Mesenchymal stem cell (in vitro differentiated cells and primary cell): ENCODE measurements at regions not wholly inside any gene's neighbourhood (a gene's known extent, or its start where the extent isn't known, plus 50 kb on each side); places are given as distances from the start of the nearest gene placed in this dataset.

Experiments
- DNase-seq: peaks from one replicate; pipeline ENCODE4 v3.0.0-alpha.2; 2013
- H2AFZ ChIP-seq: one replicate; pipeline ENCODE4 v1.6.1; 2013; ENCODE audit warnings: low read depth, mild to moderate bottlenecking, control low read depth, inconsistent platforms, low read length, moderate library complexity
- H2AK5ac ChIP-seq: 2 replicates; pipeline ENCODE4 v1.6.1; 2013; ENCODE audit warnings: low read length, moderate library complexity, mild to moderate bottlenecking, inconsistent platforms; ENCODE audit not compliant: severe bottlenecking
- H2BK120ac ChIP-seq: one replicate; pipeline ENCODE4 v1.6.1; 2013; ENCODE audit warnings: low read depth, mild to moderate bottlenecking, inconsistent platforms, low read length, moderate library complexity
- H2BK12ac ChIP-seq, 2 experiments: one replicate each; pipeline ENCODE4 v1.6.1; 2013; ENCODE audit warnings: inconsistent platforms in 2 of 2, low read length in 2 of 2, mild to moderate bottlenecking in 2 of 2, moderate library complexity in 2 of 2, control low read depth in 1 of 2
- H2BK15ac ChIP-seq: one replicate; pipeline ENCODE4 v1.6.1; 2013; ENCODE audit warnings: mild to moderate bottlenecking, low read depth, inconsistent platforms; ENCODE audit not compliant: poor library complexity, severe bottlenecking
- H2BK5ac ChIP-seq: 2 replicates; pipeline ENCODE4 v1.6.1; 2013; ENCODE audit warnings: low read depth, mild to moderate bottlenecking, low read length, control low read depth, inconsistent platforms; ENCODE audit not compliant: poor library complexity, severe bottlenecking
- H3K14ac ChIP-seq, 2 experiments: one replicate each; pipeline ENCODE4 v1.6.1; 2013; ENCODE audit warnings: inconsistent platforms in 2 of 2, low read length in 2 of 2, control low read depth in 1 of 2, mild to moderate bottlenecking in 1 of 2, moderate library complexity in 1 of 2
- H3K18ac ChIP-seq, 2 experiments: one replicate each; pipeline ENCODE4 v1.6.1; 2013; ENCODE audit warnings: inconsistent platforms in 2 of 2, low read length in 2 of 2, control low read depth in 1 of 2, low read depth in 1 of 2, mild to moderate bottlenecking in 1 of 2
- H3K23ac ChIP-seq, 2 experiments: one replicate each; pipeline ENCODE4 v1.6.1; 2013; ENCODE audit warnings: inconsistent platforms in 2 of 2, low read length in 2 of 2, mild to moderate bottlenecking in 2 of 2, moderate library complexity in 2 of 2, control low read depth in 1 of 2
- H3K27ac ChIP-seq: 2 replicates; pipeline ENCODE4 v1.5.1; 2013; ENCODE audit warnings: mild to moderate bottlenecking, moderate library complexity, low read length, control low read depth, inconsistent platforms; ENCODE audit not compliant: poor library complexity, severe bottlenecking
- H3K27me3 ChIP-seq, 2 experiments: 2 replicates each; pipeline versions ENCODE4 v1.6.1 to v1.7.0; 2013; ENCODE audit warnings: low read length in 2 of 2, mild to moderate bottlenecking in 2 of 2, moderate library complexity in 2 of 2, control low read depth in 1 of 2, inconsistent platforms in 1 of 2; ENCODE audit not compliant: control insufficient read depth in 1 of 2, insufficient read depth in 1 of 2
- H3K36me3 ChIP-seq, 2 experiments: 2 replicates each; pipeline versions ENCODE4 v1.6.1 to v1.7.0; 2013; ENCODE audit warnings: low read length in 2 of 2, control low read depth in 1 of 2, inconsistent platforms in 1 of 2, low read depth in 1 of 2, mild to moderate bottlenecking in 1 of 2; ENCODE audit not compliant: insufficient read depth in 2 of 2, control insufficient read depth in 1 of 2
- H3K4ac ChIP-seq, 2 experiments: one replicate each; pipeline ENCODE4 v1.6.1; 2013; ENCODE audit warnings: inconsistent platforms in 2 of 2, low read length in 2 of 2, mild to moderate bottlenecking in 2 of 2, moderate library complexity in 2 of 2, control low read depth in 1 of 2, low read depth in 1 of 2
- H3K4me1 ChIP-seq: 2 replicates; pipeline ENCODE4 v1.6.1; 2013; ENCODE audit warnings: low read depth, low read length, control low read depth; ENCODE audit not compliant: control insufficient read depth, insufficient read depth
- H3K4me2 ChIP-seq: 2 replicates; pipeline ENCODE4 v1.6.1; 2013; ENCODE audit warnings: low read length, mild to moderate bottlenecking, inconsistent platforms; ENCODE audit not compliant: poor library complexity, severe bottlenecking
- H3K4me3 ChIP-seq, 2 experiments: 2 replicates each; pipeline versions ENCODE4 v1.5.1 to v1.7.0; 2013; ENCODE audit warnings: low read length in 2 of 2, mild to moderate bottlenecking in 2 of 2, control low read depth in 1 of 2, low read depth in 1 of 2; ENCODE audit not compliant: insufficient read depth in 1 of 2
- H3K79me1 ChIP-seq: replicated peaks from 2 replicates; pipeline ENCODE4 v1.6.1; 2013; ENCODE audit warnings: mild to moderate bottlenecking, control low read depth, low read length, inconsistent platforms; ENCODE audit not compliant: poor library complexity, severe bottlenecking
- H3K9ac ChIP-seq: 2 replicates; pipeline ENCODE4 v1.7.0; 2013; ENCODE audit warnings: mild to moderate bottlenecking, low read length, moderate library complexity
- H3K9me3 ChIP-seq: 2 replicates; pipeline ENCODE4 v1.7.0; 2013; ENCODE audit warnings: mild to moderate bottlenecking, low read length; ENCODE audit not compliant: control insufficient read depth
- H4K8ac ChIP-seq: one replicate; pipeline ENCODE4 v1.6.1; 2013; ENCODE audit warnings: inconsistent platforms, mild to moderate bottlenecking, low read length, moderate library complexity
- H4K91ac ChIP-seq: one replicate; pipeline ENCODE4 v1.6.1; 2013; ENCODE audit warnings: mild to moderate bottlenecking, low read length, inconsistent platforms
- WGBS: methylation state at CpG from one replicate; pipeline ENCODE4 v1.1.7; 2013; ENCODE audit warnings: mixed read lengths; 5-methylcytosine and 5-hydroxymethylcytosine counted together

DNA sequence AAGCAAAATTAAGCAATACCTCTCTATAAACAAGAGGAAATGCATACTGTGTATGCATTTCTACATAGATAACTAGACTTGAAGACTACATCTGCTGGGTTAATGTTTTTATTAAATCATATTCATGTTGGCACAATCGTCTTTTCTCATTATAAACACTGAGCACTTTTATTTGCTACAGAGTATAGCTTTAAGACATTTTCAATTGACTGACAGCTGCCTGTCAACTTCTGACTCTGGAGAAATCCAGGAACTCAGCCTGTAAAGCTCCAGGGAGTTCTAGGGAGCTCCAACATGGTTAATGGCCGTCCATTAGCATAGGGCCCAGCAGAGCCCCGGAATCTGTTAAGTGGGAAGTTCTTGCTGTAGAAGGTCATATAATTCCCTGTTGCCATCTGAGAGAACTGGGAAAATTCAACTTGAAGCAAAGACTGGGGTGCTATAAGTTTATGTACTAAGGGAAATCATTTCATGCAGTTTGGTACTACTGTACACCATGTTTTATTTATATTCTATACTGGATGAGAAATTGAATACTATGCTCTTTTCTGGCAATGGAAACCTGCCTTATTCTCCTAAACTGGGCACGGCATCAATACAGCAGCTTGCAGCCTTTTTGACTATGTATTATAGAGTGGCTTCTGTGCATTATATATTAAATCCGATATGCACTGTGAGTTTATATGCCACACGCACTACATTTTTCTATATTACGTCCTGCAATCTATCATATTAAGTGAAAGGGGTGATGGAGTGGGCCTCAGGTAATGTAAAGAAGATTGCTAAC lies 243.5 kb upstream of the ZNF521 start:
- Histone ChIP-seq H2AFZ (no peak overlapping the region), H3K4me3 (no peak overlapping the region), H3K4me1 (no peaks in the 10 kb centered on the region), H2AK5ac (no peak overlapping the region), H2BK15ac (no peak overlapping the region), H3K27me3 (peaks cover 0 to 8% of the 10 kb centered on the region in 2 experiments), H3K4me2 (no peak overlapping the region), H3K79me1 (no peaks in the 10 kb centered on the region), H2BK120ac (no peak overlapping the region), H4K8ac (no peak overlapping the region), H3K27ac (no peak overlapping the region), H2BK12ac (no peak overlapping the region), H3K18ac (no peak overlapping the region), H3K23ac (no peak overlapping the region), H3K14ac (no peak overlapping the region), H3K4ac (no peak overlapping the region), H3K9me3 (peaks cover 6% of the 10 kb centered on the region), H2BK5ac (no peak overlapping the region), H4K91ac (no peak overlapping the region), H3K36me3 (no peaks in the 10 kb centered on the region), H3K9ac (no peak overlapping the region)
- 92% methylated on average over 4 of the region's 7 CpGs for WGBS
- DNase-seq = no peak

DNA sequence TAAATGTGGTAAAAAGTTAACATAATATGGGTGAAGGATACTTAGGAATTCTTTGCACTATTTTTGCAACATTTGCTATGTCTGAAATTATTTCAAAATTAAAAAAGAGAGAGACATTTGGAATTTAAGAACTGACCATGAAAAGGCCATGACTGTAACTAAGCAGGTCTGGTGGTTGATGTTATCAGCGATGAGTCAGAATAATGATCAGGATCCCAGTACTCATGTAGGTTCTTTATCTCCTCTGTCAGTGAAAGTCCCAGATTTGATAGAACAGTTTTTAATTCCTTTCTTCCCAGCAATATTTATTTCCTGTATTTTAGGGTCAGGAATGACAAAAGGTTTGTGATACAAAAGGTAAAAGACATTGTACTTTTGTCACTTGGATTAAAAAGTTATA lies 242.4 kb upstream of the ZNF521 start:
- H3K27me3 ChIP-seq = peaks cover 0 to 4% of the 10 kb centered on the region in 2 experiments
- H3K79me1 ChIP-seq = no peaks in the 10 kb centered on the region
- peaks cover 17% of the 10 kb centered on the region for H3K9me3 ChIP-seq
- no peak overlapping the region for H3K4me3 ChIP-seq
- H2AK5ac ChIP-seq = no peak overlapping the region
- no peak overlapping the region for H2BK15ac ChIP-seq
- H4K8ac ChIP-seq = no peak overlapping the region
- no peak overlapping the region for H2BK12ac ChIP-seq
- H3K9ac ChIP-seq = no peak overlapping the region
- no peak overlapping the region for H3K4me2 ChIP-seq
- H4K91ac ChIP-seq = no peak overlapping the region
- H3K4me1 ChIP-seq = no peaks in the 10 kb centered on the region
- no peak overlapping the region for H3K23ac ChIP-seq
- no peaks in the 10 kb centered on the region for H3K36me3 ChIP-seq
- H2AFZ ChIP-seq = no peak overlapping the region
- H2BK5ac ChIP-seq = no peak overlapping the region
- no peak overlapping the region for H3K4ac ChIP-seq
- H3K14ac ChIP-seq = no peak overlapping the region
- H3K27ac ChIP-seq = no peak overlapping the region
- DNase-seq = peak; percentile 17
- no peak overlapping the region for H3K18ac ChIP-seq
- no peak overlapping the region for H2BK120ac ChIP-seq
- 100% methylated on average over 1 of the region's 1 CpG for WGBS

DNA sequence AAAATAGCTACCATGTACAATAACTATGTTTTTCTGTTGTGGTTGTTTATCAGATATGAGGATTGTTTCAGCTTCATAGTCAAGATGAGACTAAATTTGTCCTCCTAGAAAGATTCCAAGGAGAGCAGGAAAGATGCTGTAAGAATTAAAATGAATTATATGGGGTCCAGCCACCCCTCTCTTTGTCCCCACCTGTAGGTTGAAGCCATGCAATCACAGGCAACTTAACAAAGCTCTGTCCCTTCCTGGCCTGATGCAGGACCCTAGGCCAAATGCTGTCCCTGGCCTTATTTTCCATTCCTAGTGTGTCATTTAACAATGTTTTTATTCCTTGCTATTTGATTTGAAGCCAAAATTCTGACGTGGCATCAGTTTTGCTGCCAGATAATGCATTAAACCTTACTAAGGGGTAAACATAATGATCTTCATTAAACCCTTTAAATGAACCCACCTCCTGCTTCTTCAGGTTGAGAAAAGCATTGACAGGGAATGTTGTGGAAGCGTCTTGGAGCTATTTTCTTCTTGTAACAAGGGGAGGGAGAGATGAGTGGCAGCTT lies 240.9 kb upstream of the ZNF521 start:
- H2BK15ac ChIP-seq = no peak overlapping the region
- H3K18ac ChIP-seq = no peak overlapping the region
- WGBS = 90% methylated on average over 1 of the region's 2 CpGs
- no peaks in the 10 kb centered on the region for H3K36me3 ChIP-seq
- DNase-seq = no peak
- peaks cover 31% of the 10 kb centered on the region for H3K9me3 ChIP-seq
- H2BK12ac ChIP-seq = no peak overlapping the region
- no peak overlapping the region for H3K4me3 ChIP-seq
- no peak overlapping the region for H3K27ac ChIP-seq
- no peaks in the 10 kb centered on the region for H3K79me1 ChIP-seq
- H3K27me3 ChIP-seq = peaks cover 0 to 4% of the 10 kb centered on the region in 2 experiments
- no peak overlapping the region for H4K91ac ChIP-seq
- no peak overlapping the region for H3K9ac ChIP-seq
- no peaks in the 10 kb centered on the region for H3K4me1 ChIP-seq
- H3K23ac ChIP-seq = no peak overlapping the region
- no peak overlapping the region for H3K4ac ChIP-seq
- no peak overlapping the region for H3K14ac ChIP-seq
- H2BK120ac ChIP-seq = no peak overlapping the region
- H4K8ac ChIP-seq = no peak overlapping the region
- no peak overlapping the region for H2AK5ac ChIP-seq
- no peak overlapping the region for H2AFZ ChIP-seq
- no peak overlapping the region for H3K4me2 ChIP-seq
- H2BK5ac ChIP-seq = no peak overlapping the region

DNA sequence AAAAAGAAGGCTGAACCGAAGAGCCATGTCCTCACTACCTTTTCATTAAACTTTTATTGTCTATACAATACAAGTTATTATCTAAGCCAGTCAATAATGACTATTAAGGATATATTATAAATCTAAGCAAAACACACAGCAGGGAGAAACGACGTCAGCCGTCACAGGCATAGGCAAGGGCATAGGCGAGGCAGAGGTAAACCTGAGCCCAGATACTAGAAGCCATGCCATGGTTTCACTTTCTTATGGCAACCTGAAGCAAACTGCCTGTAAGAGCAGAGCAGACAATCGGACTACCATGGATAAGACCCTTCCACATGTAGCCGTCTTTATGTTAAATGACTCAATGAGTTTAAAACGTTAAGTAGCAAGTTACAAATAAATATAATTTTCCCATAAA lies 238.5 kb upstream of the ZNF521 start:
- H3K27me3 ChIP-seq = no peaks in the 10 kb centered on the region
- no peak overlapping the region for H3K4me2 ChIP-seq
- no peak overlapping the region for H2AK5ac ChIP-seq
- H3K9ac ChIP-seq = no peak overlapping the region
- no peak overlapping the region for H2BK120ac ChIP-seq
- no peak overlapping the region for H2BK12ac ChIP-seq
- H4K91ac ChIP-seq = no peak overlapping the region
- H2AFZ ChIP-seq = no peak overlapping the region
- no peak overlapping the region for H3K23ac ChIP-seq
- no peak overlapping the region for H4K8ac ChIP-seq
- no peak overlapping the region for H3K4me3 ChIP-seq
- H3K79me1 ChIP-seq = no peaks in the 10 kb centered on the region
- no peak overlapping the region for H3K14ac ChIP-seq
- H2BK5ac ChIP-seq = no peak overlapping the region
- H3K4me1 ChIP-seq = no peaks in the 10 kb centered on the region
- H2BK15ac ChIP-seq = no peak overlapping the region
- peaks cover 48% of the 10 kb centered on the region for H3K9me3 ChIP-seq
- H3K27ac ChIP-seq = no peak overlapping the region
- DNase-seq = no peak
- WGBS = 95% methylated on average over 5 of the region's 8 CpGs
- H3K18ac ChIP-seq = no peak overlapping the region
- H3K4ac ChIP-seq = no peak overlapping the region
- H3K36me3 ChIP-seq = no peaks in the 10 kb centered on the region
